ENCODE measurements at regions not wholly inside any gene's neighbourhood (a gene's known extent, or its start where the extent isn't known, plus 50 kb on each side); places are given as distances from the start of the nearest gene placed in this dataset.
"Not testable (repeated sequence)": the region's sequence is repeated elsewhere in the genome, so short reads cannot be mapped to it uniquely, and the experiment has no call there.

GRCh38 chr4:19167311-19167710, 1084.4 kb upstream of the SLIT2 start:
- DNase-seq (ENCODE audit: low read depth): no peak
- H3K4me3 ChIP-seq (ENCODE audit: low read length): no peak overlapping the region
- no peak for TF ChIP-seq CTCF (IDR thresholded peaks at IDR 0.05; ENCODE audit: insufficient read depth, low read depth, low read length, missing control alignments)

GRCh38 chr4:19164334-19164733, 1087.4 kb upstream of the SLIT2 start:
- DNase-seq (ENCODE audit: low read depth): no peak
- TF ChIP-seq CTCF (IDR thresholded peaks at IDR 0.05; ENCODE audit: insufficient read depth, low read depth, low read length, missing control alignments): no peak
- no peak overlapping the region for H3K4me3 ChIP-seq (ENCODE audit: low read length)

GRCh38 chr4:19159874-19160273, 1091.8 kb upstream of the SLIT2 start:
- no peak for TF ChIP-seq CTCF (IDR thresholded peaks at IDR 0.05; ENCODE audit: insufficient read depth, low read depth, low read length, missing control alignments)
- H3K4me3 ChIP-seq (ENCODE audit: low read length): no peak overlapping the region
- DNase-seq (ENCODE audit: low read depth): no peak

- H3K4me3 ChIP-seq (ENCODE audit: low read length): no peak overlapping the region
- no peak for TF ChIP-seq CTCF (IDR thresholded peaks at IDR 0.05; ENCODE audit: insufficient read depth, low read depth, low read length, missing control alignments)
- DNase-seq (ENCODE audit: low read depth): no peak
Measured at GRCh38 chr4:19158107-19158809, 1093.4 kb upstream of the SLIT2 start.

GRCh38 chr4:19156786-19157185, 1094.9 kb upstream of the SLIT2 start:
- H3K4me3 ChIP-seq (ENCODE audit: low read length): no peak overlapping the region
- no peak for DNase-seq (ENCODE audit: low read depth)
- no peak for TF ChIP-seq CTCF (IDR thresholded peaks at IDR 0.05; ENCODE audit: insufficient read depth, low read depth, low read length, missing control alignments)

GRCh38 chr4:19155568-19155967, 1096.1 kb upstream of the SLIT2 start:
- TF ChIP-seq CTCF (IDR thresholded peaks at IDR 0.05; ENCODE audit: insufficient read depth, low read depth, low read length, missing control alignments): no peak

GRCh38 chr4:19154267-19154666, 1097.4 kb upstream of the SLIT2 start:
- not testable (repeated sequence) for DNase-seq (ENCODE audit: low read depth)

More at GRCh38 chr4:19155568-19155967, 1096.1 kb upstream of the SLIT2 start:
- no peak overlapping the region for H3K4me3 ChIP-seq (ENCODE audit: low read length)
- no peak for DNase-seq (ENCODE audit: low read depth)

More at GRCh38 chr4:19154267-19154666, 1097.4 kb upstream of the SLIT2 start:
- not testable (repeated sequence) for H3K4me3 ChIP-seq (ENCODE audit: low read length)
